NB4 (cell line): ENCODE measurements at regions not wholly inside any gene's neighbourhood (a gene's known extent, or its start where the extent isn't known, plus 50 kb on each side); places are given as distances from the start of the nearest gene placed in this dataset.

Source experiments
- MAX ChIP-seq: IDR thresholded peaks from 2 replicates; pipeline ENCODE4 v1.6.1; 2011; ENCODE audit warnings: low read depth, low read length
- POLR2A ChIP-seq: IDR thresholded peaks from 2 replicates; pipeline ENCODE4 v1.6.1; 2011; ENCODE audit warnings: mild to moderate bottlenecking; ENCODE audit not compliant: insufficient read length; ENCODE audit errors: extremely low read depth
- TF ChIP-seq, protein P1 (sequence below): IDR thresholded peaks from one replicate; pipeline ENCODE4 v1.5.1; 2012; ENCODE audit warnings: low read depth, low read length

DNA sequence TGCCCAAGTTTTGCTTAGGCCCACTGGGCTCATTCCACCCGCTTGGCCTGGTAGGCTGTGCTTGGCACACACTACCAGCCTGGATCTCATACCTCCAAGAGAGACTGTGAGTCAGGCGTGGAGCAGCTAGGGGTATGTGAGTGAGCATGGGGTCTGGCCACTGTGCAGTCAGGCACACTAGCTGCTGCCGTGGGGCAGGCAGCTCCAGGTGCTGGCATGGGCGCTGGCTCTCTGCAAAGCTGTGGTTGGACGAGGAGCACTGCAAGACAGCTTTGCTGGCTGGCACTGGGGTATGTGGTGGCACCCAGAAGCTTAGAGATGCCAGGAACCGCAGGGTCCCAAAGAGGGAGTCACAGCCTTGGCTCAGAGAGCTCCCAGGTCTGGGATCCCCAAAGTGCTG lies 377.8 kb downstream of the KCTD8 start:
- TF ChIP-seq, protein P1, sequence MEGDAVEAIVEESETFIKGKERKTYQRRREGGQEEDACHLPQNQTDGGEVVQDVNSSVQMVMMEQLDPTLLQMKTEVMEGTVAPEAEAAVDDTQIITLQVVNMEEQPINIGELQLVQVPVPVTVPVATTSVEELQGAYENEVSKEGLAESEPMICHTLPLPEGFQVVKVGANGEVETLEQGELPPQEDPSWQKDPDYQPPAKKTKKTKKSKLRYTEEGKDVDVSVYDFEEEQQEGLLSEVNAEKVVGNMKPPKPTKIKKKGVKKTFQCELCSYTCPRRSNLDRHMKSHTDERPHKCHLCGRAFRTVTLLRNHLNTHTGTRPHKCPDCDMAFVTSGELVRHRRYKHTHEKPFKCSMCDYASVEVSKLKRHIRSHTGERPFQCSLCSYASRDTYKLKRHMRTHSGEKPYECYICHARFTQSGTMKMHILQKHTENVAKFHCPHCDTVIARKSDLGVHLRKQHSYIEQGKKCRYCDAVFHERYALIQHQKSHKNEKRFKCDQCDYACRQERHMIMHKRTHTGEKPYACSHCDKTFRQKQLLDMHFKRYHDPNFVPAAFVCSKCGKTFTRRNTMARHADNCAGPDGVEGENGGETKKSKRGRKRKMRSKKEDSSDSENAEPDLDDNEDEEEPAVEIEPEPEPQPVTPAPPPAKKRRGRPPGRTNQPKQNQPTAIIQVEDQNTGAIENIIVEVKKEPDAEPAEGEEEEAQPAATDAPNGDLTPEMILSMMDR, result no peak
- no peak for TF ChIP-seq POLR2A
- no peak for TF ChIP-seq MAX
